GM12878 (cell line): ENCODE measurements at regions not wholly inside any gene's neighbourhood (a gene's known extent, or its start where the extent isn't known, plus 50 kb on each side); places are given as distances from the start of the nearest gene placed in this dataset.

Experiments used
- BHLHE40 ChIP-seq, 2 experiments: fragments of 450-650 bp in 1 of 2; IDR thresholded peaks; 2 replicates each; pipeline ENCODE4 v1.6.1; 2011 to 2017; ENCODE audit warnings: low read depth in 2 of 2, borderline replicate concordance in 1 of 2, improper control_type of control experiment in 1 of 2, low read length in 1 of 2, mild to moderate bottlenecking in 1 of 2
- BRCA1 ChIP-seq: IDR thresholded peaks from 2 replicates; pipeline ENCODE4 v1.6.1; 2011; ENCODE audit warnings: low read depth, low read length, improper control_type of control experiment
- CHD1 ChIP-seq: IDR thresholded peaks from 2 replicates; pipeline ENCODE4 v1.6.1; 2012; ENCODE audit warnings: low read depth, low read length, improper control_type of control experiment
- CREM ChIP-seq: IDR thresholded peaks from 2 replicates; pipeline ENCODE4 v1.6.1; 2014; ENCODE audit warnings: antibody characterized with exemption, low read depth
- FOXM1 ChIP-seq: IDR thresholded peaks from 2 replicates; pipeline ENCODE4 v1.6.1; 2012; ENCODE audit warnings: low read depth, mild to moderate bottlenecking, inconsistent platforms, low read length, moderate library complexity
- JUND ChIP-seq: IDR thresholded peaks from 2 replicates; pipeline ENCODE4 v1.6.1; 2012; ENCODE audit warnings: low read depth, mild to moderate bottlenecking, low read length, improper control_type of control experiment, moderate library complexity
- LARP7 ChIP-seq: fragments of 450-650 bp; IDR thresholded peaks from 2 replicates; pipeline ENCODE4 v1.6.1; 2017; ENCODE audit warnings: mild to moderate bottlenecking
- POU2F2 ChIP-seq: IDR thresholded peaks from 3 replicates; pipeline ENCODE4 v1.6.1; 2011; ENCODE audit warnings: low read depth, mild to moderate bottlenecking, low read length, borderline replicate concordance
- RCOR1 ChIP-seq: conservative IDR thresholded peaks from 2 replicates; pipeline ENCODE4 v1.6.1; 2012; ENCODE audit warnings: low read depth, low read length, improper control_type of control experiment
- SMAD1 ChIP-seq: fragments of 450-650 bp; IDR thresholded peaks from 2 replicates; pipeline ENCODE4 v1.6.1; 2018; ENCODE audit warnings: mild to moderate bottlenecking, low read depth; ENCODE audit not compliant: partially characterized antibody
- SPI1 ChIP-seq: IDR thresholded peaks from 2 replicates; pipeline ENCODE4 v1.6.1; 2011; ENCODE audit warnings: low read depth, mild to moderate bottlenecking, low read length, moderate library complexity, borderline replicate concordance; ENCODE audit not compliant: insufficient read depth
- STAT1 ChIP-seq: fragments of 450-650 bp; conservative IDR thresholded peaks from 2 replicates; pipeline ENCODE4 v1.6.1; 2014; ENCODE audit warnings: antibody characterized with exemption, mild to moderate bottlenecking
- YBX1 ChIP-seq: fragments of 450-650 bp; IDR thresholded peaks from 2 replicates; pipeline ENCODE4 v1.6.1; 2016; ENCODE audit warnings: antibody characterized with exemption
- ZBTB33 ChIP-seq: fragments of 450-650 bp; IDR thresholded peaks from 2 replicates; pipeline ENCODE4 v1.6.1; 2017; ENCODE audit warnings: mild to moderate bottlenecking
- ZBTB4 ChIP-seq: fragments of 450-650 bp; formaldehyde crosslinking; IDR thresholded peaks from 2 replicates; pipeline ENCODE4 v1.4.0; 2022; ENCODE audit warnings: mild to moderate bottlenecking, moderate library complexity
- TF ChIP-seq, protein P1 (sequence below): IDR thresholded peaks from 2 replicates; pipeline ENCODE4 v1.6.1; 2012; ENCODE audit warnings: improper control_type of control experiment, low read depth, low read length; ENCODE audit not compliant: insufficient replicate concordance
- TF ChIP-seq, protein P2 (sequence below): IDR thresholded peaks from 2 replicates; pipeline ENCODE4 v1.6.1; 2011; ENCODE audit warnings: low read depth, low read length, improper control_type of control experiment, borderline replicate concordance
- TF ChIP-seq, protein P3 (sequence below): fragments of 150-350 bp; IDR thresholded peaks from 2 replicates; pipeline ENCODE4 v1.6.1; 2014; ENCODE audit warnings: mild to moderate bottlenecking, low read depth, low read length

DNA sequence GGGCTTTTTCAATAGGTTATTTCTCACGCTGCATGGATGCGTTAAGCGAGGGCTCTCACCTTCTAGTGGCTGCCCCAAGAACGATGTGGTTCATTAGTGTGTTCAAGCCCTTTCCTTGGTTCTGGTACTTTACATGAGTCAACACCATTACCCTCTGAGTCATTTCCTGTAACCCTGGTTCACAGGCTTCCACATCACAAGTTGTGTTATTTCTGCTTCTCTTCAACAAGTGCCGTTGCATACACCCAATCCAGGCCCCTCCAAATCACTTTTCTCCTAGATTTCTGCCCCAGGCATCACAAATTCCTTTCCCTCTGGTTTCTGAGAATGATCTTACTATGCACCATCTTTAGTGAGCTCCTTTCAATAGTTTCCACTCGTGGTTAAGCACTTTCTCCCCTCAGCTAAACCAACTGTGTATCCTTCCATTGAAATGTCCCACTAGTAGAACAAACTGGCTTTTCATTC, 69.5 kb upstream of the RAD23B start (continued):
- TF ChIP-seq, protein P1, sequence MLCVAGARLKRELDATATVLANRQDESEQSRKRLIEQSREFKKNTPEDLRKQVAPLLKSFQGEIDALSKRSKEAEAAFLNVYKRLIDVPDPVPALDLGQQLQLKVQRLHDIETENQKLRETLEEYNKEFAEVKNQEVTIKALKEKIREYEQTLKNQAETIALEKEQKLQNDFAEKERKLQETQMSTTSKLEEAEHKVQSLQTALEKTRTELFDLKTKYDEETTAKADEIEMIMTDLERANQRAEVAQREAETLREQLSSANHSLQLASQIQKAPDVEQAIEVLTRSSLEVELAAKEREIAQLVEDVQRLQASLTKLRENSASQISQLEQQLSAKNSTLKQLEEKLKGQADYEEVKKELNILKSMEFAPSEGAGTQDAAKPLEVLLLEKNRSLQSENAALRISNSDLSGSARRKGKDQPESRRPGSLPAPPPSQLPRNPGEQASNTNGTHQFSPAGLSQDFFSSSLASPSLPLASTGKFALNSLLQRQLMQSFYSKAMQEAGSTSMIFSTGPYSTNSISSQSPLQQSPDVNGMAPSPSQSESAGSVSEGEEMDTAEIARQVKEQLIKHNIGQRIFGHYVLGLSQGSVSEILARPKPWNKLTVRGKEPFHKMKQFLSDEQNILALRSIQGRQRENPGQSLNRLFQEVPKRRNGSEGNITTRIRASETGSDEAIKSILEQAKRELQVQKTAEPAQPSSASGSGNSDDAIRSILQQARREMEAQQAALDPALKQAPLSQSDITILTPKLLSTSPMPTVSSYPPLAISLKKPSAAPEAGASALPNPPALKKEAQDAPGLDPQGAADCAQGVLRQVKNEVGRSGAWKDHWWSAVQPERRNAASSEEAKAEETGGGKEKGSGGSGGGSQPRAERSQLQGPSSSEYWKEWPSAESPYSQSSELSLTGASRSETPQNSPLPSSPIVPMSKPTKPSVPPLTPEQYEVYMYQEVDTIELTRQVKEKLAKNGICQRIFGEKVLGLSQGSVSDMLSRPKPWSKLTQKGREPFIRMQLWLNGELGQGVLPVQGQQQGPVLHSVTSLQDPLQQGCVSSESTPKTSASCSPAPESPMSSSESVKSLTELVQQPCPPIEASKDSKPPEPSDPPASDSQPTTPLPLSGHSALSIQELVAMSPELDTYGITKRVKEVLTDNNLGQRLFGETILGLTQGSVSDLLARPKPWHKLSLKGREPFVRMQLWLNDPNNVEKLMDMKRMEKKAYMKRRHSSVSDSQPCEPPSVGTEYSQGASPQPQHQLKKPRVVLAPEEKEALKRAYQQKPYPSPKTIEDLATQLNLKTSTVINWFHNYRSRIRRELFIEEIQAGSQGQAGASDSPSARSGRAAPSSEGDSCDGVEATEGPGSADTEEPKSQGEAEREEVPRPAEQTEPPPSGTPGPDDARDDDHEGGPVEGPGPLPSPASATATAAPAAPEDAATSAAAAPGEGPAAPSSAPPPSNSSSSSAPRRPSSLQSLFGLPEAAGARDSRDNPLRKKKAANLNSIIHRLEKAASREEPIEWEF: no peak
- TF ChIP-seq ZBTB33 (no peak), CREM (no peak), POU2F2 (peak; percentile 47; the same call in 1 of the 3 replicates), SPI1 (no peak), YBX1 (no peak), CHD1 (no peak), FOXM1 (no peak), SMAD1 (peak; percentile 65), BHLHE40 (IDR thresholded peaks at IDR 0.05; ENCODE audit: borderline replicate concordance in 1 of 2, low read depth in 2 of 2, low read length in 1 of 2) (peak; percentile 11 to 53; a peak in 1 of 4 replicates), BRCA1 (no peak), LARP7 (0 out of 2 replicates have a peak, but pooled peaks have one; percentile 29), STAT1 (no peak), RCOR1 (no peak), JUND (0 out of 2 replicates have a peak, but pooled peaks have one; percentile 51), ZBTB4 (CRISPR knock-in tag) (no peak)
- TF ChIP-seq, protein P2, sequence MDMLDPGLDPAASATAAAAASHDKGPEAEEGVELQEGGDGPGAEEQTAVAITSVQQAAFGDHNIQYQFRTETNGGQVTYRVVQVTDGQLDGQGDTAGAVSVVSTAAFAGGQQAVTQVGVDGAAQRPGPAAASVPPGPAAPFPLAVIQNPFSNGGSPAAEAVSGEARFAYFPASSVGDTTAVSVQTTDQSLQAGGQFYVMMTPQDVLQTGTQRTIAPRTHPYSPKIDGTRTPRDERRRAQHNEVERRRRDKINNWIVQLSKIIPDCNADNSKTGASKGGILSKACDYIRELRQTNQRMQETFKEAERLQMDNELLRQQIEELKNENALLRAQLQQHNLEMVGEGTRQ: no peak
- TF ChIP-seq, protein P3, sequence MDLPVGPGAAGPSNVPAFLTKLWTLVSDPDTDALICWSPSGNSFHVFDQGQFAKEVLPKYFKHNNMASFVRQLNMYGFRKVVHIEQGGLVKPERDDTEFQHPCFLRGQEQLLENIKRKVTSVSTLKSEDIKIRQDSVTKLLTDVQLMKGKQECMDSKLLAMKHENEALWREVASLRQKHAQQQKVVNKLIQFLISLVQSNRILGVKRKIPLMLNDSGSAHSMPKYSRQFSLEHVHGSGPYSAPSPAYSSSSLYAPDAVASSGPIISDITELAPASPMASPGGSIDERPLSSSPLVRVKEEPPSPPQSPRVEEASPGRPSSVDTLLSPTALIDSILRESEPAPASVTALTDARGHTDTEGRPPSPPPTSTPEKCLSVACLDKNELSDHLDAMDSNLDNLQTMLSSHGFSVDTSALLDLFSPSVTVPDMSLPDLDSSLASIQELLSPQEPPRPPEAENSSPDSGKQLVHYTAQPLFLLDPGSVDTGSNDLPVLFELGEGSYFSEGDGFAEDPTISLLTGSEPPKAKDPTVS: no peak
